Upper lobe of left lung (tissue), 6 donors: ENCODE measurements at regions not wholly inside any gene's neighbourhood (a gene's known extent, or its start where the extent isn't known, plus 50 kb on each side); places are given as distances from the start of the nearest gene placed in this dataset.

Source experiments
- ATAC-seq, 2 donors: fragments of 200-7000 bp; cut with Tn5 transposase; one replicate each; pipeline ENCODE4 v1.9.1; 2022; ENCODE audit warnings: mild to moderate bottlenecking in 2 of 2, moderate library complexity in 2 of 2; ENCODE audit not compliant: low FRiP score in 2 of 2
- DNase-seq, 2 donors: peaks; one replicate each; pipeline ENCODE4 v3.0.0-alpha.2; 2019 to 2020
- H3K27ac ChIP-seq, 4 donors: fragments of 200-600 bp; sonication (generic); one replicate each; pipeline ENCODE4 v1.5.1; 2016 to 2019
- H3K27me3 ChIP-seq, 4 donors: fragments of 200-600 bp; sonication (generic); one replicate each; pipeline ENCODE4 v1.5.1; 2017 to 2019
- H3K36me3 ChIP-seq, 4 donors: fragments of 200-600 bp; sonication (generic); one replicate each; pipeline ENCODE4 v1.5.1; 2016 to 2019
- H3K4me1 ChIP-seq, 4 donors: fragments of 200-600 bp; sonication (generic); one replicate each; pipeline ENCODE4 v1.5.1; 2018 to 2019
- H3K4me3 ChIP-seq, 4 donors: fragments of 200-600 bp; sonication (generic); one replicate each; pipeline ENCODE4 v1.5.1; 2017 to 2019; ENCODE audit warnings: mild to moderate bottlenecking in 2 of 4, moderate library complexity in 1 of 4
- H3K9me3 ChIP-seq, 4 donors: fragments of 200-600 bp; sonication (generic); one replicate each; pipeline ENCODE4 v1.5.1; 2018 to 2019
- CTCF ChIP-seq, 6 experiments: fragments of 450-650 bp in 4 of 6; fragments of 200-600 bp in 2 of 6; sonication (generic) in 2 of 6; IDR thresholded peaks; one replicate each; pipeline ENCODE4 v1.5.1; 2016 to 2019; ENCODE audit warnings: antibody characterized with exemption in 6 of 6
- EP300 ChIP-seq, 4 donors: sonication (generic); formaldehyde crosslinking; IDR thresholded peaks; one replicate each; pipeline ENCODE4 v1.5.1; 2017; ENCODE audit warnings: antibody characterized with exemption in 4 of 4, control low read depth in 2 of 4
- POLR2A ChIP-seq, 4 donors: fragments of 450-650 bp; IDR thresholded peaks; one replicate each; pipeline ENCODE4 v1.5.1; 2016 to 2017; ENCODE audit warnings: antibody characterized with exemption in 4 of 4, mild to moderate bottlenecking in 2 of 4
- POLR2AphosphoS5 ChIP-seq, 2 donors: sonication (generic); formaldehyde crosslinking; IDR thresholded peaks; one replicate each; pipeline ENCODE4 v1.5.1; 2017; ENCODE audit warnings: antibody characterized with exemption in 2 of 2
- WGBS, 2 donors: methylation state at CpG; one replicate each; pipeline ENCODE4 v1.1.5; 2017 to 2018; 5-methylcytosine and 5-hydroxymethylcytosine counted together
- donor health status: DM: no; HTN: no; CAD: no; lungs with moderate emphysema.
- donor health status: DM: no; HTN: yes; CAD: no; lungs with severe emphysema.

GRCh38 chr10:129047600-129047999 lies 419.4 kb upstream of the MGMT start:
- DNase-seq (no peak), ATAC-seq (no peak)
- no peak overlapping the region for H3K27ac ChIP-seq
- no peak for TF ChIP-seq CTCF (IDR thresholded peaks at IDR 0.05)
- no peak for TF ChIP-seq EP300 (IDR thresholded peaks at IDR 0.05)
- TF ChIP-seq POLR2A (IDR thresholded peaks at IDR 0.05), result no peak
- no peak for TF ChIP-seq POLR2AphosphoS5 (IDR thresholded peaks at IDR 0.05)
- H3K36me3 ChIP-seq, result no peaks in the 10 kb centered on the region
- H3K4me1 ChIP-seq, result no peaks in the 10 kb centered on the region
- WGBS, 2 donors, result 83 to 93% methylated on average over 3 of the region's 3 CpGs
- no peaks in the 10 kb centered on the region for H3K27me3 ChIP-seq
- H3K4me3 ChIP-seq, result no peak overlapping the region
- H3K9me3 ChIP-seq, result no peaks in the 10 kb centered on the region

DNA sequence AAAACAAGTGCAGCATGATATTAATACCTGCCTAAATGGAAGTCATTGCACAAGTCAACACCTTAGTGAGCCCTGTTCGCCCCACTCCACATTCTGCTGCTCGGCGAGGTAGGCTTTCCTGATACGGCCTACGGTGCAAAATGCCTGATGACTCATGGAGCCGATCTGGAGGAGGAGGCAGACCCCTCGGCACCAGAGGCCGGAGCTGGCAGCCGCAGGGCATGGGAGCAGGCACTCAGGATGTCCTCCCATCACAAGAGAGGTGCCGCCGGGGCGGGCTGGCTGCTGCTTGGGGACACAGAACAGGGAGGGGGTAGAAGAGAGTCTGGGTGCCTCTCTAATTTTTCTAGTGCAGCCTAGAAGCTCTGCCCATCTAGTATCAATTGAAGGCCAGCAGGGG lies 418.5 kb upstream of the MGMT start:
- Histone ChIP-seq H3K4me1 (no peaks in the 10 kb centered on the region), H3K4me3 (no peak overlapping the region), H3K9me3 (no peaks in the 10 kb centered on the region), H3K36me3 (no peaks in the 10 kb centered on the region), H3K27me3 (no peaks in the 10 kb centered on the region), H3K27ac (no peak overlapping the region)
- ATAC-seq (no peak), DNase-seq (peak in 1 of 2 donors; percentile 67)
- 75 to 85% methylated on average over 11 to 12 of the region's 12 CpGs for WGBS, 2 donors
- TF ChIP-seq POLR2A (IDR thresholded peaks at IDR 0.05) (no peak), POLR2AphosphoS5 (IDR thresholded peaks at IDR 0.05) (no peak)

DNA sequence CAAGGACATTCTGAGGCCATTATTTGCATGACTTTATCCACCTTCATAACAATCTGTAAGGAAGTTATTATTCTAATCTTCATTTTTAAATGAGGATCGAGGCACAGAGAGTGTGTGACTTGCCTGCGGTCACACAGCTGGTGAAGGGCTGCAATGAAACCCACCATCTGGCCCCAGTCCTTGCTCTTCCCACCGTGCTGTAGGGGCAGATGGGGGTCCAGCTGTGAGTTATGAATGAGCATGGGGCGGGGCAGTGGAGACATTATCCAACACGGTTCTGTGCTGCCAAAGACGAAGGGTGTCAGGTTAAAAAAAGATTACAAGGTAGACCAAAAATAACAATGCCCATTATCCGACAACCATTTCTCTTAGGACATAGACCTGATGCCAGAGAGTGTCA lies 417.5 kb upstream of the MGMT start:
- TF ChIP-seq POLR2A (IDR thresholded peaks at IDR 0.05) (no peak), CTCF (IDR thresholded peaks at IDR 0.05) (no peak), POLR2AphosphoS5 (IDR thresholded peaks at IDR 0.05) (no peak), EP300 (IDR thresholded peaks at IDR 0.05) (no peak)
- no peaks in the 10 kb centered on the region for H3K4me1 ChIP-seq
- 79 to 82% methylated on average over 7 of the region's 7 CpGs for WGBS, 2 donors
- DNase-seq (no peak), ATAC-seq (no peak)
- no peak overlapping the region for H3K4me3 ChIP-seq
- H3K27me3 ChIP-seq, result no peaks in the 10 kb centered on the region
- no peaks in the 10 kb centered on the region for H3K36me3 ChIP-seq
- no peaks in the 10 kb centered on the region for H3K9me3 ChIP-seq
- H3K27ac ChIP-seq, result no peak overlapping the region

DNA sequence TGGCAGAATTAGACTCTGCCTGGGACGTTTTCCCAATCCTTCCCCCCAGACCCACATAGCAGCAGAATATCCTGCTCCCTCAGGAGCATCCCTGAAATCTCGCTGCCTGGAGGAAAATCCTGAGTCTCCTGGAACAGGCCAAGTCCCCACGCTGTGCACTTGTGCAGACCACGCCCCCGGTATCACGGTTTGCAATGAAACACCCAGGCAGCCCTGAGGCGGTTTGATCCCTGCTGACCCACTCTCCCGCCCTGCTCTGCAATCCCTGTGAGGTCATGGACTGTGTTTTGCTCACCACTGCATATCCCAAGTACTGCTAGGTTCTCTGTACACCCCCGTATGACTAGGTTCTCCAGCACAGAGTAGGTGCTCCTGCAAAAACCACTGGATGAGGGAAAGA lies 411.8 kb upstream of the MGMT start:
- DNase-seq (no peak), ATAC-seq (no peak)
- Histone ChIP-seq H3K4me3 (no peak overlapping the region), H3K27ac (no peak overlapping the region), H3K27me3 (no peaks in the 10 kb centered on the region), H3K9me3 (no peaks in the 10 kb centered on the region), H3K36me3 (no peaks in the 10 kb centered on the region), H3K4me1 (no peaks in the 10 kb centered on the region)
- no peak for TF ChIP-seq CTCF (IDR thresholded peaks at IDR 0.05)
- TF ChIP-seq EP300 (IDR thresholded peaks at IDR 0.05), result no peak
- TF ChIP-seq POLR2A (IDR thresholded peaks at IDR 0.05), result no peak
- no peak for TF ChIP-seq POLR2AphosphoS5 (IDR thresholded peaks at IDR 0.05)
- 74 to 91% methylated on average over 8 to 9 of the region's 9 CpGs for WGBS, 2 donors

GRCh38 chr10:129055986-129056385 lies 411.1 kb upstream of the MGMT start:
- no peaks in the 10 kb centered on the region for H3K4me1 ChIP-seq
- H3K4me3 ChIP-seq, result no peak overlapping the region
- H3K36me3 ChIP-seq, result no peaks in the 10 kb centered on the region
- WGBS, 2 donors, result 79 to 89% methylated on average over 11 to 17 of the region's 17 CpGs
- H3K9me3 ChIP-seq, result no peaks in the 10 kb centered on the region
- DNase-seq, result peak in 1 of 2 donors; percentile 55
- no peak for ATAC-seq
- no peak overlapping the region for H3K27ac ChIP-seq
- no peaks in the 10 kb centered on the region for H3K27me3 ChIP-seq
- no peak for TF ChIP-seq CTCF (IDR thresholded peaks at IDR 0.05)
- TF ChIP-seq EP300 (IDR thresholded peaks at IDR 0.05), result no peak
- TF ChIP-seq POLR2AphosphoS5 (IDR thresholded peaks at IDR 0.05), result no peak
- TF ChIP-seq POLR2A (IDR thresholded peaks at IDR 0.05), result no peak
